PFSK-1 (cell line): ENCODE measurements at regions not wholly inside any gene's neighbourhood (a gene's known extent, or its start where the extent isn't known, plus 50 kb on each side); places are given as distances from the start of the nearest gene placed in this dataset.

Experiments
- POLR2AphosphoS5 ChIP-seq: IDR thresholded peaks from 2 replicates; pipeline ENCODE4 v1.6.1; 2012; ENCODE audit warnings: low read depth, mild to moderate bottlenecking, control low read depth, low read length, moderate library complexity
- REST ChIP-seq, 2 experiments: IDR thresholded peaks; 2 replicates each; pipeline versions ENCODE4 v1.6.1 to v1.8.0; 2011 to 2012; ENCODE audit warnings: low read depth in 2 of 2, low read length in 2 of 2, control low read depth in 1 of 2, inconsistent platforms in 1 of 2, mild to moderate bottlenecking in 1 of 2, moderate library complexity in 1 of 2; ENCODE audit not compliant: insufficient read depth in 1 of 2
- SIN3A ChIP-seq: IDR thresholded peaks from 2 replicates; pipeline ENCODE4 v1.6.1; 2012; ENCODE audit warnings: mild to moderate bottlenecking, low read length, moderate library complexity, borderline replicate concordance; ENCODE audit not compliant: insufficient read depth
- TAF1 ChIP-seq: IDR thresholded peaks from 2 replicates; pipeline ENCODE4 v1.6.1; 2012; ENCODE audit warnings: low read length, control low read depth, borderline replicate concordance; ENCODE audit not compliant: insufficient read depth

- TF ChIP-seq POLR2AphosphoS5, result no peak
- TF ChIP-seq REST (IDR thresholded peaks at IDR 0.05; ENCODE audit: insufficient read depth in 1 of 2, low read depth in 2 of 2, low read length in 2 of 2), result no peak
- no peak for TF ChIP-seq TAF1
- no peak for TF ChIP-seq SIN3A
Measured at GRCh38 chr22:25281675-25282345, 62.4 kb downstream of the CRYBB2 start.
